Fibroblast of mammary gland (primary cell): ENCODE measurements at regions not wholly inside any gene's neighbourhood (a gene's known extent, or its start where the extent isn't known, plus 50 kb on each side); places are given as distances from the start of the nearest gene placed in this dataset.

ENCODE experiments used
- DNase-seq: peaks from one replicate; pipeline ENCODE4 v3.0.0-alpha.2; 2010; ENCODE audit warnings: low read depth
- H3K4me3 ChIP-seq: 2 replicates; pipeline ENCODE4 v1.5.1; 2011; ENCODE audit warnings: low read depth, mild to moderate bottlenecking, low read length, moderate library complexity; ENCODE audit not compliant: control insufficient read depth
- CTCF ChIP-seq: conservative IDR thresholded peaks from 2 replicates; pipeline ENCODE4 v1.5.1; 2011; ENCODE audit warnings: low read depth, low read length, inconsistent platforms; ENCODE audit not compliant: control insufficient read depth, insufficient read depth

GRCh38 chr2:15084826-15085489 lies 452.4 kb downstream of the LRATD1 start:
- no peak for TF ChIP-seq CTCF
- DNase-seq = no peak
- no peak overlapping the region for H3K4me3 ChIP-seq

DNA sequence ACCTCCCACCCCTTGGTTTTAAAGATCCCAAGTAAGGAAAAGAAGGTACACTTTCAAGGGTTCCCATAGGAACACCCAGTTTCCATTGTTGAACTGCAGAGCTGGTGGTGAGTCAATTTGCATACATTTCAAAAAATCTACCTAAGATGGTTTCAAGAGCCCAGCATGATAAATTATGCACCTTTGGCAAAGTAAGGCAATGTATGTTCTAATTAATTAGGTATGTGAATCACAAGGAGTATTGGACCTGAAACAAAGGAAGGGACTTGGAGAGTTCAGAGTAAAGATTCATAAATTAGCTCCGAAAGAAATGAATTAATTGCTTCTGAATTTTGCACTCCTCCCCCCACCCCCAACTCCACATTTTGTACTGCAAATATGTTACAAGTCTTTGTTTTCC lies 459.7 kb downstream of the LRATD1 start:
- no peak for TF ChIP-seq CTCF
- H3K4me3 ChIP-seq = no peak overlapping the region
- DNase-seq = no peak

- DNase-seq = peak; percentile 30
- no peak overlapping the region for H3K4me3 ChIP-seq
- no peak for TF ChIP-seq CTCF
Observed at GRCh38 chr2:15092691-15093090, 460.2 kb downstream of the LRATD1 start.

GRCh38 chr2:15094161-15094560 lies 461.6 kb downstream of the LRATD1 start:
- no peak for TF ChIP-seq CTCF
- no peak for DNase-seq

DNA sequence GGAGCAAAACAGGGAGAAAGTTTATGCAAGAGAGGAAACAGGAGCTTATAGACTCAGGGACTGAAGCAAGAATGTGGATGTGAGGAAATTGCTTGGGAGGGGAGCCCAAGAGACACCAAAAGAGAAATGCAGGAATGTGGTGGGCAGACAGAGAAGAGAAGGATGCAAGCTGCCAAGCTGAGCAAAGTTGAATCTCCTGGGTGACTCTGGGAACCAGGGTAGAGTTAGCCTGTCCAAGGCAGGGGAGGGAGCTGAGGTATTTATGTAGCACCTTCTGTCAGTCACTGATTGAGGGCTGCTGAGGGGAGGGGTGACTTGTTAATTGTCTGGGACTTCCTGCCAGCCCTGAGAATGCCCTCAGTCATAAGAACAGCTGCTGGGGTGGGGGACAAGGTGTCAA lies 464.3 kb downstream of the NBAS start:
- no peak for TF ChIP-seq CTCF
- peak; percentile 5 for DNase-seq
- H3K4me3 ChIP-seq = no peak overlapping the region

More at GRCh38 chr2:15094161-15094560, 461.6 kb downstream of the LRATD1 start:
- no peak overlapping the region for H3K4me3 ChIP-seq

DNA sequence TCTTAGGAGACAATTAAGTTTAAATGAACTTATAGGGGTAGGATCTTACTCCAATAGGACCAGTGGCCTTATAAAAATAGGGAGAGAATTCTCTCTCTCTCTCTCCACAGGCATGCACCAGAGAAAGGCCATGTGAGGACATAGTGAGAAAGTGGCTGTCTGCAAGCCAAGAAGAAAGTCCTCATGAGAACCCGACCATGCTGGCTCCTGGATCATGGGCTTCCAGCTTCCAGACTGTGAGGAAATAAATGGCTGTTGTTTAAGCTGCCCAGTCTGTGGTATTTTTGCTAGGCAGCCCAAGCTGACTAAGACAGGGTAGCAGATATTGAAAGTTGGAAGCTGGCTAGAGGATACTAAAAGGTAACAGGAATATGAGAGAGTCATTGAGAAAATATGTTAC lies 454.0 kb downstream of the NBAS start:
- DNase-seq = no peak
- no peak for TF ChIP-seq CTCF
- no peak overlapping the region for H3K4me3 ChIP-seq

- no peak for DNase-seq
- no peak overlapping the region for H3K4me3 ChIP-seq
- TF ChIP-seq CTCF = no peak
Observed at GRCh38 chr2:15111718-15112117, 449.4 kb downstream of the NBAS start.
